ENCODE measurements at regions not wholly inside any gene's neighbourhood (a gene's known extent, or its start where the extent isn't known, plus 50 kb on each side); places are given as distances from the start of the nearest gene placed in this dataset.

DNA sequence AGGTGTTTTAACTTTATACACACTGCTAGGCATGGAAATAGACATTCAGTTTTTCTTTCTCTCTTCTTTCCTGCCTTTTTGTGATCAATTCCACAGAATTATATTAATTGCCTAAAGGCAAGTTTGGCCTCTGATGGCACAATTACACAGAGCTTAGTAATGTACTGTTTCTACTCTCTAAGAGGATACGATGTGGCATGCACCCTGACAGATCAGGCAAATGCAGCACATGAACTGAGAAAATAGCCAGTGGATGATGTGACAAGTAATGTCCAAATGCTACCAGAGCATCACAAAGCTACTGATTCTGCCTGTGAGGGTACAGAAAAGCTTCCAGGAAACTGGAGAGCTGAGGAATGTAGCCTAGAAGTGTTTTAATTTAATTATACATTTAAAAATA is 233.8 kb upstream of the PRR20A start:
- H3K4me2 ChIP-seq (ENCODE audit: low read length) = peak overlapping the region; percentile 39
- H3K27me3 ChIP-seq (ENCODE audit: insufficient read depth, low read depth, low read length) = no peaks in the 10 kb centered on the region
- H3K79me2 ChIP-seq (replicated peaks; ENCODE audit: insufficient read depth, low read length) = no peaks in the 10 kb centered on the region
- H3F3A ChIP-seq (ENCODE audit: insufficient read depth, low read length, poor library complexity, severe bottlenecking) = no peaks in the 10 kb centered on the region
- no peak overlapping the region for H3K4me3 ChIP-seq (ENCODE audit: low read length)
- no peaks in the 10 kb centered on the region for H3K9me2 ChIP-seq (ENCODE audit: insufficient read depth, low read length)
- no peaks in the 10 kb centered on the region for H3K9me3 ChIP-seq (ENCODE audit: low read length)
- no peaks in the 10 kb centered on the region for H4K20me1 ChIP-seq (ENCODE audit: insufficient read depth)
- H3K9ac ChIP-seq (ENCODE audit: low read length) = no peak overlapping the region
- H3K36me3 ChIP-seq (ENCODE audit: insufficient read depth, low read length) = no peaks in the 10 kb centered on the region
- peak; percentile 35 for TF ChIP-seq POLR2AphosphoS5 (IDR thresholded peaks at IDR 0.05)
- peak; percentile 44 for TF ChIP-seq EP300 (conservative IDR thresholded peaks at IDR 0.05; ENCODE audit: poor library complexity, severe bottlenecking)
- TF ChIP-seq TAF1 (IDR thresholded peaks at IDR 0.05; ENCODE audit: low read depth) = no peak
- no peak overlapping the region for H2AFZ ChIP-seq (ENCODE audit: low read depth, low read length)
- H3K27ac ChIP-seq (ENCODE audit: low read length) = no peak overlapping the region

DNA sequence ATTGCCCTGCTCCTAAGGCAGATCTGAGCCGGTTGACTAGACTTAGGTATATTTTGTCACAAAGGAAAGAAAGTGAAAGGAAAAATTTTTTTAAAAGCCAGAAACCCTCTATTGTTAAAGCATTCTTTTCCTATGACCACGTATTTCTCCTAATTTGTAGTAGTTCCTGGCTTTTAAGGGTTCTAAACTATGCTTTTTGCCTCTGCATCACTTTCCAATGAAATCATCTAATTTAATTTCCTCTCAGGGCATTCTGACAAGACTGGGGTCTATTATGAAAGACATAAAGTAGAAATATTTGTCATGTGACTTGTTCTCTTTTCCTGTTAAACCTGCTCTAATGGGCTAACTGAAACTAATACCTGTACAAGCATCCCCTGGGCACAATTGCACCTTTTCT is 233.0 kb upstream of the PRR20A start:
- no peaks in the 10 kb centered on the region for H3K79me2 ChIP-seq (replicated peaks; ENCODE audit: insufficient read depth, low read length)
- TF ChIP-seq EP300 (conservative IDR thresholded peaks at IDR 0.05; ENCODE audit: poor library complexity, severe bottlenecking) = no peak
- H3K9me3 ChIP-seq (ENCODE audit: low read length) = no peaks in the 10 kb centered on the region
- no peak overlapping the region for H3K9ac ChIP-seq (ENCODE audit: low read length)
- no peaks in the 10 kb centered on the region for H3F3A ChIP-seq (ENCODE audit: insufficient read depth, low read length, poor library complexity, severe bottlenecking)
- H3K9me2 ChIP-seq (ENCODE audit: insufficient read depth, low read length) = no peaks in the 10 kb centered on the region
- no peaks in the 10 kb centered on the region for H3K36me3 ChIP-seq (ENCODE audit: insufficient read depth, low read length)
- H3K4me3 ChIP-seq (ENCODE audit: low read length) = no peak overlapping the region
- H3K27ac ChIP-seq (ENCODE audit: low read length) = no peak overlapping the region
- no peaks in the 10 kb centered on the region for H3K27me3 ChIP-seq (ENCODE audit: insufficient read depth, low read depth, low read length)
- no peaks in the 10 kb centered on the region for H4K20me1 ChIP-seq (ENCODE audit: insufficient read depth)
- H3K4me2 ChIP-seq (ENCODE audit: low read length) = no peak overlapping the region
- H2AFZ ChIP-seq (ENCODE audit: low read depth, low read length) = no peak overlapping the region

DNA sequence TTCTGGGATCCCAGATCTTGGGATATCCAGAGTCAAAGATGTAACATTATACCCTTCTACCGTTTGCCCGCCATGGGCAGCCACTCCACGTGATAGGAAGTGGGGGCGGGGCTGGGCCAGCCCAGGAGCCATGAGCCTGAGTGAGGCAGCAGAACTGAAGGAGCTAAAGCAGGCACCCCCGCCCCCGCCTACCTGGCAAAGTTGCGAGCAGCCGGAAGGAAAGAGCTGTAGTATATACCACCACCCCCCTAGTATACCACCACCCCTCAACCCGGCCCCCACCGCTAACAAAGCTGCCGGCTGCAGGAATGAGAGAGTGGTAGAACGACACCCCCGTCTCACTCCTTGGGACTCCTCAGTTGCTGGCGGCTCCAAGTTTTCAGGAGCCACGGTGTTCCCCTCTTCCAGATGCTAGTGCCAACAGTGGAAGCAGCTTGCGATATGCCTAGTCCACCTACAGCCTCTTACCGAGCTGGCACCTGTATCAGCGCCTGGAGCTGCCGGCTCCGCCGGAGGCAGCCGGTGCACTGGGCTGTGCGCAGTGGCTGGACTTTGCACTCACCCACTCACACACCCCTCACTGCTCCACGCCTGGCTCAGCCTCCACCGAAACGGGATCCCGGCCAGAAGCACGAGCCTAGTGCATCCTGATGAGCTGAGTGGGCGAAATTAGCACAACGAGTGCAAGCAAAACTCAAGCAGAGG is 230.7 kb upstream of the PRR20A start:
- no peaks in the 10 kb centered on the region for H4K20me1 ChIP-seq (ENCODE audit: insufficient read depth)
- H3K36me3 ChIP-seq (ENCODE audit: insufficient read depth, low read length) = no peaks in the 10 kb centered on the region
- no peak overlapping the region for H3K27ac ChIP-seq (ENCODE audit: low read length)
- H3K27me3 ChIP-seq (ENCODE audit: insufficient read depth, low read depth, low read length) = no peaks in the 10 kb centered on the region
- H2AFZ ChIP-seq (ENCODE audit: low read depth, low read length) = no peak overlapping the region
- H3K9me3 ChIP-seq (ENCODE audit: low read length) = no peaks in the 10 kb centered on the region
- no peaks in the 10 kb centered on the region for H3K9me2 ChIP-seq (ENCODE audit: insufficient read depth, low read length)
- H3K4me3 ChIP-seq (ENCODE audit: low read length) = no peak overlapping the region
- no peak for TF ChIP-seq EZH2 (IDR thresholded peaks at IDR 0.05; ENCODE audit: borderline replicate concordance, insufficient read depth, low read length, poor library complexity, severe bottlenecking)
- no peak for TF ChIP-seq TAF1 (IDR thresholded peaks at IDR 0.05; ENCODE audit: low read depth)
- TF ChIP-seq, protein P1, sequence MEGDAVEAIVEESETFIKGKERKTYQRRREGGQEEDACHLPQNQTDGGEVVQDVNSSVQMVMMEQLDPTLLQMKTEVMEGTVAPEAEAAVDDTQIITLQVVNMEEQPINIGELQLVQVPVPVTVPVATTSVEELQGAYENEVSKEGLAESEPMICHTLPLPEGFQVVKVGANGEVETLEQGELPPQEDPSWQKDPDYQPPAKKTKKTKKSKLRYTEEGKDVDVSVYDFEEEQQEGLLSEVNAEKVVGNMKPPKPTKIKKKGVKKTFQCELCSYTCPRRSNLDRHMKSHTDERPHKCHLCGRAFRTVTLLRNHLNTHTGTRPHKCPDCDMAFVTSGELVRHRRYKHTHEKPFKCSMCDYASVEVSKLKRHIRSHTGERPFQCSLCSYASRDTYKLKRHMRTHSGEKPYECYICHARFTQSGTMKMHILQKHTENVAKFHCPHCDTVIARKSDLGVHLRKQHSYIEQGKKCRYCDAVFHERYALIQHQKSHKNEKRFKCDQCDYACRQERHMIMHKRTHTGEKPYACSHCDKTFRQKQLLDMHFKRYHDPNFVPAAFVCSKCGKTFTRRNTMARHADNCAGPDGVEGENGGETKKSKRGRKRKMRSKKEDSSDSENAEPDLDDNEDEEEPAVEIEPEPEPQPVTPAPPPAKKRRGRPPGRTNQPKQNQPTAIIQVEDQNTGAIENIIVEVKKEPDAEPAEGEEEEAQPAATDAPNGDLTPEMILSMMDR (IDR thresholded peaks at IDR 0.05; ENCODE audit: poor library complexity, severe bottlenecking) = no peak
- TF ChIP-seq, protein P2, sequence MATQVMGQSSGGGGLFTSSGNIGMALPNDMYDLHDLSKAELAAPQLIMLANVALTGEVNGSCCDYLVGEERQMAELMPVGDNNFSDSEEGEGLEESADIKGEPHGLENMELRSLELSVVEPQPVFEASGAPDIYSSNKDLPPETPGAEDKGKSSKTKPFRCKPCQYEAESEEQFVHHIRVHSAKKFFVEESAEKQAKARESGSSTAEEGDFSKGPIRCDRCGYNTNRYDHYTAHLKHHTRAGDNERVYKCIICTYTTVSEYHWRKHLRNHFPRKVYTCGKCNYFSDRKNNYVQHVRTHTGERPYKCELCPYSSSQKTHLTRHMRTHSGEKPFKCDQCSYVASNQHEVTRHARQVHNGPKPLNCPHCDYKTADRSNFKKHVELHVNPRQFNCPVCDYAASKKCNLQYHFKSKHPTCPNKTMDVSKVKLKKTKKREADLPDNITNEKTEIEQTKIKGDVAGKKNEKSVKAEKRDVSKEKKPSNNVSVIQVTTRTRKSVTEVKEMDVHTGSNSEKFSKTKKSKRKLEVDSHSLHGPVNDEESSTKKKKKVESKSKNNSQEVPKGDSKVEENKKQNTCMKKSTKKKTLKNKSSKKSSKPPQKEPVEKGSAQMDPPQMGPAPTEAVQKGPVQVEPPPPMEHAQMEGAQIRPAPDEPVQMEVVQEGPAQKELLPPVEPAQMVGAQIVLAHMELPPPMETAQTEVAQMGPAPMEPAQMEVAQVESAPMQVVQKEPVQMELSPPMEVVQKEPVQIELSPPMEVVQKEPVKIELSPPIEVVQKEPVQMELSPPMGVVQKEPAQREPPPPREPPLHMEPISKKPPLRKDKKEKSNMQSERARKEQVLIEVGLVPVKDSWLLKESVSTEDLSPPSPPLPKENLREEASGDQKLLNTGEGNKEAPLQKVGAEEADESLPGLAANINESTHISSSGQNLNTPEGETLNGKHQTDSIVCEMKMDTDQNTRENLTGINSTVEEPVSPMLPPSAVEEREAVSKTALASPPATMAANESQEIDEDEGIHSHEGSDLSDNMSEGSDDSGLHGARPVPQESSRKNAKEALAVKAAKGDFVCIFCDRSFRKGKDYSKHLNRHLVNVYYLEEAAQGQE (IDR thresholded peaks at IDR 0.05; ENCODE audit: borderline replicate concordance) = no peak
- no peak for TF ChIP-seq POLR2AphosphoS5 (IDR thresholded peaks at IDR 0.05)
- TF ChIP-seq SMC3 (conservative IDR thresholded peaks at IDR 0.05; ENCODE audit: poor library complexity) = no peak
- no peak for TF ChIP-seq EP300 (conservative IDR thresholded peaks at IDR 0.05; ENCODE audit: poor library complexity, severe bottlenecking)
- no peak for TF ChIP-seq RAD21 (conservative IDR thresholded peaks at IDR 0.05)
- no peak for TF ChIP-seq MXI1 (conservative IDR thresholded peaks at IDR 0.05; ENCODE audit: poor library complexity, severe bottlenecking)
- no peaks in the 10 kb centered on the region for H3K79me2 ChIP-seq (replicated peaks; ENCODE audit: insufficient read depth, low read length)
- H3F3A ChIP-seq (ENCODE audit: insufficient read depth, low read length, poor library complexity, severe bottlenecking) = no peaks in the 10 kb centered on the region
- H3K9ac ChIP-seq (ENCODE audit: low read length) = no peak overlapping the region
- no peak overlapping the region for H3K4me2 ChIP-seq (ENCODE audit: low read length)
